Endothelial cell of umbilical vein (primary cell): ENCODE measurements at regions not wholly inside any gene's neighbourhood (a gene's known extent, or its start where the extent isn't known, plus 50 kb on each side); places are given as distances from the start of the nearest gene placed in this dataset.

Experiments used
- BruUV-seq: library from RNA; stranded (reverse); fragments of 400-500 nt; replicated peaks from 2 replicates; lab custom pipeline; 2021; lab: Mats Ljungman, UMichigan
- CTCF ChIA-PET: fragments of 300-600, 350-600 bp; sonication (Branson Sonifier 250); formaldehyde crosslinking; loops from one replicate; lab custom pipeline; 2021; ENCODE audit warnings: antibody characterized with exemption, inconsistent platforms; lab: Charles Lee
- POLR2A ChIA-PET: fragments of 300-600, 350-600 bp; sonication (Branson Sonifier 250); formaldehyde crosslinking; loops from one replicate; lab custom pipeline; 2021; ENCODE audit warnings: antibody characterized with exemption, inconsistent platforms; lab: Charles Lee
- DNase-seq: peaks from one replicate; pipeline ENCODE4 v3.0.0-alpha.2; 2011; ENCODE audit warnings: low read depth, low spot score
- FAIRE-seq: peaks from 2 replicates; lab custom pipeline; 2011; peaks lifted over from hg19 to GRCh38; lab: Jason Lieb, UNC
- H2AFZ ChIP-seq: 2 replicates; pipeline ENCODE4 v1.6.0; 2012; ENCODE audit warnings: low read depth, low read length, control low read depth, inconsistent platforms
- H3K27ac ChIP-seq: 2 replicates; pipeline ENCODE4 v1.5.1; 2011; ENCODE audit warnings: low read depth, mild to moderate bottlenecking, control low read depth, low read length, moderate library complexity; ENCODE audit not compliant: insufficient read depth
- H3K27me3 ChIP-seq, 2 experiments: 2 replicates each; pipeline versions ENCODE4 v1.6.0 to v1.6.1; 2011; ENCODE audit warnings: low read length in 2 of 2, mixed read lengths in 1 of 2; ENCODE audit not compliant: control insufficient read depth in 2 of 2, insufficient read depth in 2 of 2
- H3K36me3 ChIP-seq, 2 experiments: 2 replicates in 1 of 2; 3 replicates in 1 of 2; pipeline ENCODE4 v1.5.1; 2011; ENCODE audit warnings: low read length in 2 of 2, mild to moderate bottlenecking in 1 of 2, moderate library complexity in 1 of 2; ENCODE audit not compliant: control insufficient read depth in 2 of 2, insufficient read depth in 2 of 2; ENCODE audit errors: extremely low read depth in 1 of 2
- H3K4me1 ChIP-seq: 3 replicates; pipeline ENCODE4 v1.5.1; 2011; ENCODE audit warnings: mild to moderate bottlenecking, low read length; ENCODE audit not compliant: control insufficient read depth, insufficient read depth; ENCODE audit errors: extremely low read depth
- H3K4me2 ChIP-seq: 2 replicates; pipeline ENCODE4 v1.6.1; 2011; ENCODE audit warnings: low read length, control low read depth, mixed read lengths; ENCODE audit not compliant: insufficient read depth
- H3K4me3 ChIP-seq, 3 experiments: fragments of 200-600 bp in 1 of 3; sonication (generic), shearing (Covaris generic) in 1 of 3; replicated peaks in 1 of 3; 2 replicates each; pipeline ENCODE4 v1.5.1; 2011 to 2016; ENCODE audit warnings: control low read depth in 3 of 3, low read length in 3 of 3, mild to moderate bottlenecking in 2 of 3, inconsistent platforms in 1 of 3, low read depth in 1 of 3, moderate library complexity in 1 of 3; ENCODE audit not compliant: insufficient read depth in 1 of 3
- H3K79me2 ChIP-seq: 2 replicates; pipeline ENCODE4 v1.6.0; 2012; ENCODE audit warnings: low read length, inconsistent platforms; ENCODE audit not compliant: control insufficient read depth, insufficient read depth
- H3K9ac ChIP-seq: replicated peaks from 2 replicates; pipeline ENCODE3; 2011; ENCODE audit warnings: low read length, control low read depth; ENCODE audit not compliant: insufficient read depth; ENCODE audit errors: extremely low read depth
- H3K9me1 ChIP-seq: replicated peaks from 3 replicates; pipeline ENCODE4 v1.6.0; 2011; ENCODE audit warnings: mild to moderate bottlenecking, low read length; ENCODE audit not compliant: control insufficient read depth, insufficient read depth; ENCODE audit errors: extremely low read depth
- H3K9me3 ChIP-seq: replicated peaks from 2 replicates; pipeline ENCODE4 v1.5.1; 2012; ENCODE audit warnings: low read length, inconsistent platforms; ENCODE audit not compliant: control insufficient read depth, insufficient read depth
- H4K20me1 ChIP-seq: replicated peaks from 2 replicates; pipeline ENCODE3; 2011; ENCODE audit warnings: mild to moderate bottlenecking, low read length; ENCODE audit not compliant: control insufficient read depth, insufficient read depth; ENCODE audit errors: extremely low read depth
- CTCF ChIP-seq, 2 donors: IDR thresholded peaks; 1 replicate in 1 of 2; 2 replicates in 1 of 2; pipeline ENCODE4 v1.5.1; 2011; ENCODE audit warnings: low read length in 2 of 2, mild to moderate bottlenecking in 2 of 2, moderate library complexity in 2 of 2, control low read depth in 1 of 2, inconsistent platforms in 1 of 2, low read depth in 1 of 2; ENCODE audit not compliant: insufficient read depth in 1 of 2; ENCODE audit errors: extremely low read depth in 1 of 2
- EZH2 ChIP-seq: IDR thresholded peaks from 2 replicates; pipeline ENCODE4 v1.6.1; 2012; ENCODE audit warnings: borderline replicate concordance, low read depth, mild to moderate bottlenecking, moderate library complexity, low read length, inconsistent platforms; ENCODE audit not compliant: severe bottlenecking
- FOS ChIP-seq: IDR thresholded peaks from 2 replicates; pipeline ENCODE4 v1.6.1; 2011; ENCODE audit warnings: mild to moderate bottlenecking, low read length, moderate library complexity, borderline replicate concordance; ENCODE audit not compliant: insufficient read depth
- GATA2 ChIP-seq: IDR thresholded peaks from 2 replicates; pipeline ENCODE4 v1.7.0; 2011; ENCODE audit warnings: low read depth, mild to moderate bottlenecking, moderate library complexity, mixed read lengths, low read length; ENCODE audit not compliant: insufficient read length, insufficient read depth
- JUN ChIP-seq: IDR thresholded peaks from 2 replicates; pipeline ENCODE4 v1.6.1; 2011; ENCODE audit warnings: borderline replicate concordance, low read depth; ENCODE audit not compliant: insufficient read length, insufficient read depth
- MAX ChIP-seq: IDR thresholded peaks from 2 replicates; pipeline ENCODE4 v1.6.1; 2011; ENCODE audit not compliant: insufficient read depth, insufficient read length
- MYC ChIP-seq: IDR thresholded peaks from one replicate; pipeline ENCODE4 v1.6.1; 2011; ENCODE audit warnings: mild to moderate bottlenecking, low read depth, low read length
- POLR2A ChIP-seq: IDR thresholded peaks from 2 replicates; pipeline ENCODE4 v1.6.1; 2012; ENCODE audit warnings: low read depth, mild to moderate bottlenecking, control low read depth, low read length
- POLR2AphosphoS5 ChIP-seq: IDR thresholded peaks from 2 replicates; pipeline ENCODE4 v1.6.1; 2012; ENCODE audit warnings: low read depth, mild to moderate bottlenecking, control low read depth, low read length, moderate library complexity; ENCODE audit not compliant: insufficient read depth
- dilution Hi-C: fragments of 300-500 bp; cut with MboI; formaldehyde crosslinking; loops from one replicate; pipeline ENCODE4 v1.15.0; 2019; ENCODE audit warnings: low sequenced_read_pairs; ENCODE audit not compliant: extremely low pct_ligation_motif_present
- intact Hi-C: fragments of 100-400 bp; cut with micrococcal nuclease; formaldehyde crosslinking; loops from one replicate; pipeline ENCODE4 v1.10.0; 2022

GRCh38 chr3:117192888-117193287, 483.3 kb downstream of the TUSC7 start:
- CTCF ChIA-PET, result interaction anchor here (0.9 to 1.4 kb wide), 4 partner anchors 9 to 86 kb away, joined by 3 to 4 read pairs (median 3); no protein-coding TSS in a partner anchor
- Histone ChIP-seq H3K27me3 (no peaks in the 10 kb centered on the region), H3K36me3 (no peaks in the 10 kb centered on the region), H4K20me1 (no peaks in the 10 kb centered on the region), H3K9me3 (no peaks in the 10 kb centered on the region), H3K27ac (no peak overlapping the region), H3K4me2 (no peak overlapping the region), H3K79me2 (no peaks in the 10 kb centered on the region), H3K4me3 (no peak overlapping the region), H3K9me1 (no peaks in the 10 kb centered on the region), H3K9ac (no peak overlapping the region), H3K4me1 (no peaks in the 10 kb centered on the region), H2AFZ (no peak overlapping the region)
- no peak for DNase-seq
- no peak for TF ChIP-seq EZH2
- no peak for TF ChIP-seq MYC
- no peak for TF ChIP-seq CTCF (IDR thresholded peaks at IDR 0.05; ENCODE audit: extremely low read depth in 1 of 2, insufficient read depth in 1 of 2, low read depth in 1 of 2, low read length in 2 of 2)
- no peak for TF ChIP-seq POLR2A
- no peak for TF ChIP-seq FOS
- no peak for TF ChIP-seq JUN
- no peak for TF ChIP-seq MAX
- TF ChIP-seq POLR2AphosphoS5, result no peak
- no peak for TF ChIP-seq GATA2
- FAIRE-seq, result no peak
- dilution Hi-C loops (no loop called here), intact Hi-C loops (no loop called here)
- BruUV-seq, result no TSS peak
- POLR2A ChIA-PET, result no interaction called here
